CD4-positive, alpha-beta T cell treated with Interleukin-15 for 1 hour (primary cell): ENCODE measurements at regions not wholly inside any gene's neighbourhood (a gene's known extent, or its start where the extent isn't known, plus 50 kb on each side); places are given as distances from the start of the nearest gene placed in this dataset.

Experiments
- DNase-seq: peaks from one replicate; pipeline ENCODE4 v3.0.0-alpha.2; 2020

DNA sequence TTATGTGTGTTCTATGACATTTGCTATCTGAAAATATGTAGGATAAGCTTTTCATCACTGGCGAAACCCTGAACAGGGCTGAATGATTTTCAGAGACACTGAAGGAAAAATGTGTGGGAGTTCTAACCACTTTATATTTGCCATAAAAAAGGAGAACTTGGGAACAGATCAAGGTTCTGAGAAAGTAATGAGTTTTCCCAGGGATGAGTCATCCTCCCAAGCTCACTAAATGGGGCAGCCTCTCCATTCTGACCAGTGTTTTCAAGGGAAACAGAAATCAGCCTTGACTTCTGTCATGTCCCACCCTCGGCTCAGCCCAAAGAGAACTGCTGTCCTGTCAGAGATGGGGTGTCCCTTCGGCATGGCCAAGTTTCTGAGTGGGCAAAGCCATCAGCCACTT is 2109.8 kb upstream of the CELF4 start:
- DNase-seq, result no peak

- DNase-seq, result no peak
These were observed 2106.6 kb upstream of the CELF4 start for GRCh38 chr18:39672171-39672570.

DNA sequence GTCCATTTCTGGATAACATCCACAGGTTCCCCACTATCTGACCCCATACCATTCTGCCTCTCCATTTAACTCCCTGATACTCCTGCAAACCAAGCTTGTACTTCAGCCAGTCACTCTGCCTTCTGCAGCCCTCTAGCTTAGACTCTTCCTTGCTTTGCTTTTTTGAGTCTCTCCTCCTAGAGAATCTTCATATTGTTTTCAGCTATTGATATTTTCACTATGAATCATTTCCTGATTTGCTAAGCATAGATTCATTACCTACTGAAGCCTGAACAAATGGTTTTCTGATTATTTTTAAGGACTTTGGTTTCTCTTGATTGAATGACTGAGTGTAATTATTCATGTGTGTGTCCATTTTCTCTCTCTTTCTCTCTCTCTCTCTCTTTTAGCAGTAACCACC is 2102.3 kb upstream of the CELF4 start:
- no peak for DNase-seq

DNA sequence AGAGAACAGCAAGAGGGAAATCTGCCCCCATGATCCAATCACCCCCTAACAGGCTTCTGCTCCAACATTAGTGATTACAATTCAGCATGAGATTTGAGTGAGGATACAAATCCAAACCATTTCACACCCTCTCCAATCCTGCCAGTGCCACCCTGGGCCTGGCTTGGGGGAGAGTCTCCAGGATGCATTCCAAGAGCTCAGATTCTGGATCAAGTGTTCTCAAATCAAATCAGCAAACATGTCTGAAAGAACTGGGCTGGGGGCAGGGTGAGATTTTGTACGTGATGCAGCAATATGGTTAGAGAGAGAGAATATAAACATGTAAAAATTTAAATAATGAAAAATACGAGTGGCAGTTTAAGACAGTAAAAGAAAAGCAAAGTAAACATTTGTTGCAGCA is 2100.9 kb upstream of the CELF4 start:
- no peak for DNase-seq

- DNase-seq, result no peak
These were observed 2096.3 kb upstream of the CELF4 start for GRCh38 chr18:39661856-39662366.

- DNase-seq, result no peak
These were observed 2094.5 kb upstream of the CELF4 start for GRCh38 chr18:39660141-39660540.

DNA sequence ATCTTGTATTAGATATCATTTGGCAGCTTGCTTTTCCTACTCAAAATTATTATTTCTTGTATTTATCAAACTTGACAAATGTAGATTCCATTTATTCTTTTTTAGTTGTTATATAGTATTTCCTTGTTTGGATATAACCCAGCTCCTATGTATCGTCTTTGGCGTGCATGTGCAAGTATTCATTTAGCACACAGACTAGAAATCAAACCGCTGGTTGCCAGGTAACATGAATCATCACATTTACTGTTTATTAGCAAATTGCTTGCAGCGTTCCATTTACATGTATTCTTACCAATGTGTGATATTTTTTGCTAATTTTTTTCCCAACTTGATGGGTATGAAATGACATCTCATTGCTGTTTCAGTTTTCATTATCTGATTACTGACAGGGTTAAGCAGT is 2089.7 kb upstream of the CELF4 start:
- no peak for DNase-seq

- no peak for DNase-seq
These were observed 2087.6 kb upstream of the CELF4 start for GRCh38 chr18:39653221-39653620.

- DNase-seq, result no peak
These were observed 2083.0 kb upstream of the CELF4 start for GRCh38 chr18:39648616-39649015.

DNA sequence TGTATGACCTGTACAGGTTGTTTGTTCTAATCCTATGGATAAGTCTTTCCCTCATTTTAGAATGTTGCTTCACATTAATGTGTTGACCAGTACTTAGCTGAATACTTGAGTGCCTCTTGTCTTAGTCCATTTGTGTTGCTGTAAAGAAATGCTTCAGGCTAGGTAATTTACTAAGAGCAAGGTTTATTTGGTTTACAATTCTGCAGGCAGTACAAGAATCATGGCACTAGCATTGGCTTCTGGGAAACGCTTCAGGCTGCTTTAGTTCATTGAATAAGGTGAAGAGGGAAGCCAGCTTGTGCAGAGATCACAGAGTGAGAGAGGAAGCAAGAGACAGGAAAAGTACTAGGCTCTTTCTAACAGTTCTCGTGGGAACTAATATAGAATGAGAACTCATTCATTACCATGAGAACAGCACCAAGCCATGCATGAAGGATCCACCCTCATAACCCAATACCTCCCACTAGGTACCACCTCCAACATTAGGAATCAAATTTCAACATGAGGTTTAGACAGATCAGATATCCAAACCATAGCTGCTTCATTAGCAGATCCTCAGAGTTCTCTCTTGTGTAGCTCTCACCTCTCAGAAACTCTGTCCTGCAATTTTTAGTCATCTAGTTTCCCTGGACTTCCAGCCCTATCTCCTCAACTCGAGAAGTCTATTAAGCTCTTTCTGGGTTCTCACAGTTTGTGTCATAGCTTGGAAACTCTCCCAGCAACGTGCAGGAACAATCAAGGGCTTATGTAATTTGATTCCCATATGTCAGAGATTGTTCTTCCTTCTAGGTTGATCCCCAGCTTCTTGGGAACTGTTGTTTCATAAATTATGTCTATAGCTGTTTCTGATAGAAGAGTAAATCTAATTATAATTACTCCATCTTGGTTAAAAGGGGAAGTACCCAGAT is 2082.3 kb upstream of the CELF4 start:
- DNase-seq, result no peak

GRCh38 chr18:39638224-39638623 is 2072.6 kb upstream of the CELF4 start:
- no peak for DNase-seq

GRCh38 chr18:39636931-39637330 is 2071.3 kb upstream of the CELF4 start:
- DNase-seq, result no peak

GRCh38 chr18:39635966-39636365 is 2070.4 kb upstream of the CELF4 start:
- DNase-seq, result no peak

DNA sequence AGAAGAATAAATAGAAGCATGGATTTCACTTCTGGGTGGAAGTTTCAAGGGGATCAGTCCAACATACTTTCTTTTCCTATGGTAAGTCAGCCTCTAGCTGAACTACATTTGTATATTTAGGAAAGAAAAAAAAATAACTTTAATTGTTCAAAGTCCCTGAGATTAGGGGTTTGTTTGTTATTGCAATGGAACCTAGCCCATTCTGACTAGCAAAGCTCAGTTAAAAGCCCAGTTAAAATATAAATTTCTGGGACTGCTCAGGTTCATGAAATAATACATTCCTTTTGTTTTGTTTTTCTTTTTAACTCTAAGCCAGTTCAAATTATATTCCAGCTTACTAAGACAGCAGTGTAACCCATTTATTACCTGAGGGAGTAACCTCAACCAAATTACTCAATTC is 2069.6 kb upstream of the CELF4 start:
- no peak for DNase-seq

DNA sequence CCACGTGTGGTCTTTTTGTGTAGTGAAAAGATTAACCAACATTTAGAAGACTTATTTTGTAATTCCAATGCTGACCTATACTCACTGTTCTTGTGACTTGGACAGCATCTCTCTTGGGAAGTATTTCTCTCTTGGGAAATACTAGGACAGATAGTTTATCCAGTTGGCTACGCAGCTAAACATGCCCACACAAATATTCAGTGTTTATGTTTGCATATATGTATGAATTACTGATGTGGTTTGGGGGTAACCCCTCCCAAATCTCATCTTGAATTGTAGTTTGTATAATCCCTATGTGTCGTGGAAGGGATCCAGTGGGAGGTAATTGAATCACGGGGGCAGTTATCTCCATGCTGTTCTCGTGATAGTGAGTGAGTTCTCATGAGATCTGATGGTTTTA is 2062.3 kb upstream of the CELF4 start:
- no peak for DNase-seq

- no peak for DNase-seq
These were observed 2059.4 kb upstream of the CELF4 start for GRCh38 chr18:39624961-39625360.

DNA sequence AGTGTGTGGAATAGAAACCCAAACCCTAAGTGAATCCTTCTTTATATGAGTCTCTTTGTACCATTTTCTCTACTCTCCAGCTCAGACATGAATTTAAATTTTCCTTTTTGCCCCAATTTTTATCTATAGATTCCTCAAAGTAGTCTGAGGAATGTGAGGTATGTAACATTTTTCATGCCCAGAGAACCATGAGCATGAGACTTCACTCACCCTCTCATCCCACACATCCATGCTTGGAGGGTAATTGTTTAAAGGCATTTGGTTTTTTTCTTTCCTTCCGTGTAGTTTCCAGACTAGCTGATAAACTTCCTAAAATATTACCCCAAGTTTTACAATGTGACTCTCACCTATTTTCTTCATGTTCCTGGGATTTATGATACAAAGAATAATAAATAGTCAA is 2056.8 kb upstream of the CELF4 start:
- no peak for DNase-seq

DNA sequence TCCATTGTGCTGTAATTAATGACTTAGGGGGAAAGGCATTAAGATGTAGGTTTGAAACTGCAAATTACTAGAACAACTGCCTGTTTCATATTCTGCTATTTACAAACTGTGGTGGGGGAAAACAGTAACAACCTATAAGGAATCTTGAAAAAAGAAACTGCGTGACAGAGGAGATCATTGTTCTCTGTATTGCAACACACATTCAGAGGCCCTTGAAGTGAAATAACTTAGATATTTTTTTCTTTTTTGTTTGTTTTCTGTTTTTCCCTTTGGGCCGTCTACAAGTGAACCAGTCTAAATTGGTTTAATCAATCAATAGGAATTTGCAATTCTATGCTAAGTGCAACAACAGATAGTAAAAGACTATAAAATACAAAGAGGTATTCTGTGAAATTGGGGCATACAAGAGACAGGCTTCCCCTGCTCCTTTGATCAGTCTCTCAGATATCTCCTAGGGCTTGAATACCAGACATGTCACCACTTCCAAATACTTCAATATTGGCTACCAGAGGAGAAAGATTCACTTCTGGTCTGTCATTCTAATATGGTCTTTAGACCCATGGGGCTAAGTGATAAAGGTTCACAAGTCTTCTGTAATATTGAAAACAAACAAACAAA is 2055.1 kb upstream of the CELF4 start:
- DNase-seq, result no peak

DNA sequence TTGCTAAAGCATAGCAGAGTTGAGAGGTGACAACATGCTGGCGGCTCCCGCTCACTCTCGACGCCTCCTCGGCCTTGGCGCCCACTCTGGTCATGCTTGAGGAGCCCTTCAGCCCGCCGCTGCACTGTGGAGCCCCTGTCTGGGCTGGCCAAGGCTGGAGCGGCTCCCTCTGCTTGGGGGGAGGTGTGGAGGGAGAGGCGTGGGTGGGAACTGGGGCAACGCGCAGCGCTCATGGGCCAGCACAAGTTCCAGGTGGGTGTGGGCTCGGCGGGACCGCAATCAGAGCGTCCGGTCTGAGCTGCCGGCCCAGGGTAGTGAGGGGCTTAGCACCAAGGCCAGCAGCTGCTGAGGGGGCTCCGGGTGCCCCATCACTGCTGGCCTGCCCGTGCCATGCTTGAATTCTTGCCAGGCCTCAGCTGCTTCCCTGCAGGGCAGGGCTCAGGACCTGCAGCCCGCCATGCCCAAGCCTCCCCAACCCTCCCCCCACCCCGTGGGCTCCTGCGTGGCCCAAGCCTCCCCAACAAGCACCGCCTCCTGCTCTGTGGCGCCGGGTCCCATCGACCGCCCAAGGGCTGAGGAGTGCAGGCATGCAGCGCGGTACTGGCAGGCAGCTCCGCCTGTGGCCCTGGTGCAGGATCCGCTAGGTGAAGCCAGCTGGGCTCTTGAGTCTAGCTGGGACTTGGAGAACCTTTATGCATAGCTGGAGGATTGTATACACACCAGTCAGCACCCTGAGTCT is 2052.8 kb upstream of the CELF4 start:
- no peak for DNase-seq

- no peak for DNase-seq
These were observed 2045.9 kb upstream of the CELF4 start for GRCh38 chr18:39611381-39612100.

- DNase-seq, result no peak
These were observed 2041.4 kb upstream of the CELF4 start for GRCh38 chr18:39607034-39607433.

GRCh38 chr18:39604836-39605235 is 2039.2 kb upstream of the CELF4 start:
- DNase-seq, result no peak

- no peak for DNase-seq
These were observed 2036.5 kb upstream of the CELF4 start for GRCh38 chr18:39602131-39602530.
